Astrocyte (in vitro differentiated cells and primary cell): ENCODE measurements at regions not wholly inside any gene's neighbourhood (a gene's known extent, or its start where the extent isn't known, plus 50 kb on each side); places are given as distances from the start of the nearest gene placed in this dataset.

Source experiments
- DNase-seq: peaks from one replicate; pipeline ENCODE4 v3.0.0-alpha.2; 2010; ENCODE audit warnings: low read depth
- FAIRE-seq: peaks from 2 replicates; lab custom pipeline; 2011; peaks lifted over from hg19 to GRCh38; lab: Jason Lieb, UNC
- H2AFZ ChIP-seq: 2 replicates; pipeline ENCODE4 v1.6.0; 2012; ENCODE audit warnings: low read depth, low read length, inconsistent platforms
- H3K27ac ChIP-seq: 2 replicates; pipeline ENCODE4 v1.5.1; 2011; ENCODE audit warnings: low read depth, low read length, inconsistent platforms
- H3K27me3 ChIP-seq: 2 replicates; pipeline ENCODE4 v1.6.0; 2011; ENCODE audit warnings: low read length, inconsistent platforms; ENCODE audit not compliant: insufficient read depth
- H3K36me3 ChIP-seq: 2 replicates; pipeline ENCODE4 v1.5.1; 2011; ENCODE audit warnings: low read length, inconsistent platforms; ENCODE audit not compliant: insufficient read depth
- H3K4me1 ChIP-seq: 2 replicates; pipeline ENCODE4 v1.5.1; 2011; ENCODE audit warnings: low read length, inconsistent platforms; ENCODE audit not compliant: insufficient read depth
- H3K4me2 ChIP-seq: 2 replicates; pipeline ENCODE4 v1.6.0; 2012; ENCODE audit warnings: low read length, inconsistent platforms
- H3K4me3 ChIP-seq: 2 replicates; pipeline ENCODE4 v1.5.1; 2011; ENCODE audit warnings: low read depth, mild to moderate bottlenecking, low read length, inconsistent platforms; ENCODE audit not compliant: insufficient read depth
- H3K79me2 ChIP-seq: 2 replicates; pipeline ENCODE4 v1.6.0; 2012; ENCODE audit warnings: mild to moderate bottlenecking, low read length, inconsistent platforms; ENCODE audit not compliant: insufficient read depth
- H3K9ac ChIP-seq: 2 replicates; pipeline ENCODE4 v1.6.0; 2012; ENCODE audit warnings: mild to moderate bottlenecking, low read length, inconsistent platforms
- H3K9me3 ChIP-seq: 2 replicates; pipeline ENCODE4 v1.5.1; 2012; ENCODE audit warnings: low read depth, mild to moderate bottlenecking, low read length, inconsistent platforms; ENCODE audit not compliant: insufficient read depth
- H4K20me1 ChIP-seq: 2 replicates; pipeline ENCODE4 v1.6.0; 2012; ENCODE audit warnings: low read length, inconsistent platforms; ENCODE audit not compliant: insufficient read depth
- H3K27ac Mint-ChIP-seq: one replicate; pipeline ENCODE4 v1.8.0; 2021; ENCODE audit warnings: mild to moderate bottlenecking, mixed read lengths; ENCODE audit not compliant: unreplicated experiment
- H3K27me3 Mint-ChIP-seq: one replicate; pipeline ENCODE4 v1.8.0; 2021; ENCODE audit warnings: low read depth, mixed read lengths; ENCODE audit not compliant: unreplicated experiment
- H3K36me3 Mint-ChIP-seq: one replicate; pipeline ENCODE4 v1.8.0; 2021; ENCODE audit warnings: low read depth, mixed read lengths; ENCODE audit not compliant: unreplicated experiment
- H3K4me1 Mint-ChIP-seq: one replicate; pipeline ENCODE4 v1.8.0; 2021; ENCODE audit warnings: low read depth, mixed read lengths; ENCODE audit not compliant: unreplicated experiment
- H3K4me3 Mint-ChIP-seq: one replicate; pipeline ENCODE4 v1.8.0; 2021; ENCODE audit warnings: mild to moderate bottlenecking, moderate library complexity, mixed read lengths; ENCODE audit not compliant: unreplicated experiment
- H3K9me3 Mint-ChIP-seq: one replicate; pipeline ENCODE4 v1.8.0; 2021; ENCODE audit warnings: mild to moderate bottlenecking, mixed read lengths; ENCODE audit not compliant: unreplicated experiment
- CTCF ChIP-seq: IDR thresholded peaks from 2 replicates; pipeline ENCODE4 v1.5.1; 2011; ENCODE audit warnings: low read depth, mild to moderate bottlenecking, inconsistent platforms, low read length, moderate library complexity; ENCODE audit not compliant: insufficient read depth
- EZH2 ChIP-seq: IDR thresholded peaks from 2 replicates; pipeline ENCODE4 v1.6.1; 2012; ENCODE audit warnings: mild to moderate bottlenecking, low read length, inconsistent platforms; ENCODE audit not compliant: insufficient read depth

- FAIRE-seq (no peak), DNase-seq (no peak)
- Histone ChIP-seq H3K79me2 (no peaks in the 10 kb centered on the region), H2AFZ (no peak overlapping the region), H4K20me1 (no peaks in the 10 kb centered on the region), H3K27me3 (no peaks in the 10 kb centered on the region), H3K4me1 (no peaks in the 10 kb centered on the region), H3K27ac (no peak overlapping the region), H3K9ac (no peak overlapping the region), H3K36me3 (no peaks in the 10 kb centered on the region), H3K9me3 (no peaks in the 10 kb centered on the region), H3K4me2 (no peak overlapping the region), H3K4me3 (no peak overlapping the region)
- Mint-ChIP-seq H3K27me3 (peaks cover 13% of the 10 kb centered on the region), H3K4me1 (peaks cover 4% of the 10 kb centered on the region), H3K27ac (no peak overlapping the region), H3K4me3 (no peak overlapping the region), H3K9me3 (no peaks in the 10 kb centered on the region), H3K36me3 (no peaks in the 10 kb centered on the region)
- no peak for TF ChIP-seq EZH2
- TF ChIP-seq CTCF: no peak
These were observed 191.7 kb upstream of the HAAO start for GRCh38 chr2:42984081-42984480.

GRCh38 chr2:42980764-42981416 lies 188.5 kb upstream of the HAAO start:
- no peak overlapping the region for H3K4me3 ChIP-seq
- H3K27me3 ChIP-seq: no peaks in the 10 kb centered on the region
- H2AFZ ChIP-seq: no peak overlapping the region
- no peak overlapping the region for H3K27ac ChIP-seq
- no peak for DNase-seq
- H3K4me1 Mint-ChIP-seq: peaks cover 8% of the 10 kb centered on the region
- TF ChIP-seq EZH2 (no peak), CTCF (no peak)
- no peak overlapping the region for H3K27ac Mint-ChIP-seq
- no peaks in the 10 kb centered on the region for H3K36me3 Mint-ChIP-seq
- FAIRE-seq: no peak
- no peaks in the 10 kb centered on the region for H3K4me1 ChIP-seq
- no peaks in the 10 kb centered on the region for H3K9me3 Mint-ChIP-seq
- H3K27me3 Mint-ChIP-seq: peaks cover 24% of the 10 kb centered on the region
- H3K36me3 ChIP-seq: no peaks in the 10 kb centered on the region
- no peaks in the 10 kb centered on the region for H3K79me2 ChIP-seq
- H3K4me2 ChIP-seq: no peak overlapping the region
- H4K20me1 ChIP-seq: no peaks in the 10 kb centered on the region
- H3K4me3 Mint-ChIP-seq: no peak overlapping the region
- no peak overlapping the region for H3K9ac ChIP-seq
- no peaks in the 10 kb centered on the region for H3K9me3 ChIP-seq
